Stimulated activated CD8-positive, alpha-beta memory T cell treated with anti-CD3 and anti-CD28 coated beads, Interleukin-12 subunit alpha, Interleukin-12 subunit beta, amount 100 ng/mL, for 1 hour (primary cell): ENCODE measurements at regions not wholly inside any gene's neighbourhood (a gene's known extent, or its start where the extent isn't known, plus 50 kb on each side); places are given as distances from the start of the nearest gene placed in this dataset.
"Not testable (repeated sequence)": the region's sequence is repeated elsewhere in the genome, so short reads cannot be mapped to it uniquely, and the experiment has no call there.

Experiments
- DNase-seq: peaks from one replicate; pipeline ENCODE4 v3.0.0-alpha.2; 2020; ENCODE audit warnings: low read depth

DNA sequence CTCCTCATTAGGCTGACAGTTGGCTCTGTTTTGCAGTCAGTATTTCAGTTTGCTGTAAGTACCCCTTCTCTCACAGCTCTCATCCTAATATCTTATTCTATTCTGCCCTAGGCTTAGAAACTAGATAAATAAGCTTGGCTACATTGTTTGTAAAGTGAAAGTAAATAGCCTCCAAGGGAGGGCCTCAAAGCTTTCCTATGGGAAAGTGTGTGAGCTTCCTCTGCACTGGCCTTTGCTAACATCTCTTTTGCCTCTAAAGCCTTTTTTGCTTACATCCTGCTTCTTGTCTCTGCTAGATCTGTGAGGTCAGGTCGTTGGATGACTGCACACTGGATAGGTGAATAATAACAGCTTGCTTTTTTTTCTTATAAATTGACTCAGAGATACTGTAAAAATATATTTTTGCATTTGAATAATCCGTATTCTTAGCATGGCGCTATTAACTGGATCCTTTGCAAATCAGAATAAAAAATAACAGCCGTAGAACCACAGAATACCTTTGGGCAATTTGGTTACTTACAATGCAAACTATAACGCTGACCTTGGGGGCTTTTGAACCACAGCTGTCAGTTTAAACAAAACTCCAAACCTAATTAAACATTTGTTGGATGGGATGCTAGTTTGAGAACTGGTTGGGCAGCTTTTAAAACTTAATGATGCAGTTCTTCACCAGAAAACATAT lies 55.1 kb downstream of the TTC6 start:
- DNase-seq = no peak

DNA sequence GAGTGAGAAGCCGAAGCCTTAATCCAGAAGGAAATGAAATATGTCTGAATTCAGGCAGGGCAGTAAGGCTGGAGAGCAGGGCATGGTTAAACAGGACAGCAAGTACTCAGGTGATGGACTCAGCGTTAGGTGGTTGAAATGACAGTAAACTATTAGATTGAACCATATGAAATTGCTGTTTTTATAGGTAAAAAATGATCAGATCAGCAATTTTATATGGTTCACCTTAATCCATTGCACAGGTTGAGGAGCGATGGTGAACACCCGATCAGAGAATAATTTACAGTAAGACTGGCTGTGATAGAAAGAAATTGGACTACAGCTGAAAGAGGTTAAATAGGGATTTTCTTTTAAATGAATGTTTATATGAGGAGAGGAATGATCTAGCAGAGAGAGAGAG lies 56.6 kb downstream of the TTC6 start:
- no peak for DNase-seq

GRCh38 chr14:37655418-37655817 lies 60.0 kb downstream of the TTC6 start:
- DNase-seq = no peak

- no peak for DNase-seq
Measured at GRCh38 chr14:37658156-37658555, 62.7 kb downstream of the TTC6 start.

GRCh38 chr14:37663498-37663897 lies 68.1 kb downstream of the TTC6 start:
- DNase-seq = no peak

- no peak for DNase-seq
Measured at GRCh38 chr14:37665479-37665878, 70.0 kb downstream of the TTC6 start.

GRCh38 chr14:37665951-37666350 lies 70.5 kb downstream of the TTC6 start:
- DNase-seq = no peak

- DNase-seq = no peak
Measured at GRCh38 chr14:37668646-37669045, 73.2 kb downstream of the TTC6 start.

GRCh38 chr14:37669242-37669641 lies 73.8 kb downstream of the TTC6 start:
- no peak for DNase-seq

- no peak for DNase-seq
Measured at GRCh38 chr14:37673439-37673838, 78.0 kb downstream of the TTC6 start.

DNA sequence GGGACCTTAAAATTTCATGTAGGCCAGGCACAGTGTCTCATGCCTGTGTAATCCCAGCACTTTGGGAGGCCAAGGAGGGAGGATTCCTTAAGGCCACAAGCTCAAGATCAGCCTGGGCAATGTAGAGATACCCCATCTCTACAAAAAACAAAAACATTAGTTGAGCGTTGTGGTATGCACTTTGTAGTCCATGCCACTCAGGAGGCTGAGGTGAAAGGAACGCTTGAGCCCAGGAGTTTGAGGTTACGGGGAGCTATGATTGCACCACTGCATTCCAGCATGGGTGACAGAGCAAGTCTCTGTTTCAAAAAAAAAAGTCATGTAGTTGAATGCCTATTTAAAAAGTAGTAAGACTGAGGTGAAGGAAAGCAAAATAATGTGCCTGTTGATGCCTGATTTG lies 83.5 kb downstream of the TTC6 start:
- no peak for DNase-seq

GRCh38 chr14:37681486-37681885 lies 86.1 kb downstream of the TTC6 start:
- no peak for DNase-seq

DNA sequence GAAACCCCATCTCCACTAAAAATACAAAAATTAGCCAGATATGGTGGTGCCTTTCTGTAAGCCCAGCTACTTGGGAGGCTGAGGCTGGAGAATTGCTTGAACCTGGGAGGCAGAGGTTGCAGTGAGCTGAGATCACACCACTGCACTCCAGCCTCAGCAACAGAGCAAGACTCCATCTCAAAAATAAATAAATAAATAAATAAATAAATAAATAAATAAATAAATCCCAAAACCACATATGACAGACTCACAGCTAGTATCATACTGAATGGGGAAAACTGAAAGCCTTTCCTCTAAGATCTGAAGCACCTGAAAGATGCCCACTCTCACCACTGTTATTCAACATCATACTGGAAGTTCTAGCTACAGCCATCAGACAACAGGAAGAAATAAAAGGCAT lies 97.3 kb downstream of the TTC6 start:
- not testable (repeated sequence) for DNase-seq

DNA sequence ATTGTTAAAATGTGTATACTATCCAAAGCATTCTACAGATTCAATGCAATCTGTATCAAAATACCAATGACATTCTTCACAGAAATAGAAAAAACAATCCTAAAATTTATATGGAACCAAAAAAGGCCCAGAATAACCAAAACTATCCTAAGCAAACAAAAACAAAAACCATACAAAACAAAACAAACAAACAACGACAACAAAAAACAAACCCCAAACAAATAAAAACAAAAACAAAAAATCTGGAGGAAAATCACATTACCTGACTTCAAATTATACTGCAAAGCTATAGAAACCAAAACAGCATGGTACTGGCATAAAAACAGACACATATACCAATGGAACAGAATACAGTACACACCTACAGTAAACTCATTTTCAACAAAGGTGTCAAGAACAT lies 98.0 kb downstream of the TTC6 start:
- not testable (repeated sequence) for DNase-seq

GRCh38 chr14:37695866-37696265 lies 100.4 kb downstream of the TTC6 start:
- no peak for DNase-seq

- no peak for DNase-seq
Measured at GRCh38 chr14:37697489-37698121, 102.2 kb downstream of the TTC6 start.

- no peak for DNase-seq
Measured at GRCh38 chr14:37698840-37699777, 103.7 kb downstream of the TTC6 start.

- no peak for DNase-seq
Measured at GRCh38 chr14:37707716-37708115, 112.3 kb downstream of the TTC6 start.

DNA sequence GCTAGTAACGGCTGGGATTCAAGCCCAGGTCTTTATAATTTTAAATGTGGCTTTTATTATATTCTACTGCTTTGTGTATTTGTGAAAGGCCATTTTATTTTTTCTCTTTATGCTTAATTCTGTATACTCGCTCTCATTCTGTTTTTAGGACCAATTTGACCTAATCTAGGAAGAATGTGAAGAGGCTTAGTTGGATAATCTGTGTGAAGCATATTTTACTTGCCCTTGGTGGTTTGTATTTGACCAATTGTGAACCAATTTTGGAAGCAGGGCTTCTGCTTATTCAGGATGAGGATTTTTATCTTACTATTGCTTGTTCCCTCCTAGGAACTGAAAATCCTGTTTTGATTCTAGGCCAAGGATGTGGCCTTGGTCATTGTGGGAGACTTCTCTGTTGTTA lies 113.1 kb downstream of the TTC6 start:
- DNase-seq = no peak

DNA sequence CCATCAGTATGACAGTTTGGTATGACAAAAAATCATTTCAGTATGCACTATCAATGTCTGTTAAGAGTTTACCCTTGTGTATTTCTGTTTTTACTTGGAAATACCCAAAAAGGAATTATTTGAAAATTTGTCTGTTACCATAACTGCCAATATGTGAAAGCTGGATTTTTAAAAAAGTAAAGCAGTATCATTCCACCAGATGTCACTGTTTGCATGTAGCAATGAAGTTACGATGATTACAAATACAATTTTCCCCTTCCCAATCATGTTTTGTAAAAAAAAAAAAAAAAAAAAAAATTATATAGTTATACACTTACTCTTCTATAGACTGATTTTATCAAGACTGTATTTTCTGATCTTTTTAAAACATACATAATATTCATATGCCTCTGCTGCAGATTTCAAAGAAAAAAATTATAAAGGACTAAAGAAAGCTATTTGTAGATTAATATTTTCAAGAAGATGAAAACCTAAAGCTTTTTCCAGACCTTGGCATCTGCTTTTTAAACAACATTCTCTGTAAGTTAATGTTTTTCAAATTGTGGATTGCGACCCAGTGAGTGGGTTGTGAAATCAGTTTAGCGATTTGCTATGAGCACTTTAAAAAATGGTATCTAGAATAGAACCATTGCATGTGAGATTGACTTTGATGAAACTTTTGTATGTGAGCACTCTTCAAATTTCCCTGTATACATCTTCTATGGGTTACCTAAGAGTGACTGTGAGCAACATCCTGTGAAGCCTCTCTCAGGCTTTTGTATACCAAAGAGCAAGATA lies 114.2 kb downstream of the TTC6 start:
- no peak for DNase-seq

DNA sequence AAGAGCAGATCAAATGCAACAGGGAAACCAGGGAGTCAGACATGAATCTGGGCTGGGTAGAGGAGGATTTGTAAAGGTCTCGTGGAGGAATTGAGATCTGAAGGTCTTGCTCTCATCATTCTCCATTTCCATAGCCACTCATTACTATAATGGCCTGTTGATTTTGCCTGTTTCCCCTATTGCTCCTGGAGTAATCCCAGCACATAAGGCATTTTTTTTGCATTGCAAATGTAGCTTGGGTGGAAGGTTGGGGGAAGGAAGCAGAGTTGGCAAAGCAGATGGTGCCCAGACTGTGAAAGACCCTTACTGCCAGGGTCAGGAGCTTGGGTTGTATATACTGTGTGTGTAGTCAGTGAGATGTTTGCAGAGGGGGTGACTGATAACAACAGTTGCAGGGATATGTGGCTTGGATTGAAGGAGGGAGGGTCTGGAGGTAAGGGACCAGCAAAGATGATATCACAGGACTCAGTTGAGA lies 116.0 kb downstream of the TTC6 start:
- no peak for DNase-seq
